Activated CD4-positive, alpha-beta memory T cell treated with anti-CD3 and anti-CD28 coated beads for 36 hours (primary cell): ENCODE measurements at regions not wholly inside any gene's neighbourhood (a gene's known extent, or its start where the extent isn't known, plus 50 kb on each side); places are given as distances from the start of the nearest gene placed in this dataset.

ENCODE experiments used
- CTCF ChIA-PET: fragments of 350-600 bp; sonication (Branson Sonifier 250); formaldehyde crosslinking; loops from one replicate; lab custom pipeline; 2021; ENCODE audit warnings: antibody characterized with exemption, inconsistent platforms; lab: Charles Lee
- POLR2A ChIA-PET: fragments of 350-600 bp; sonication (Branson Sonifier 250); formaldehyde crosslinking; loops from one replicate; lab custom pipeline; 2021; ENCODE audit warnings: antibody characterized with exemption; lab: Charles Lee
- DNase-seq: peaks from one replicate; pipeline ENCODE4 v3.0.0-alpha.2; 2020
- H3K27ac Mint-ChIP-seq: one replicate; pipeline ENCODE4 v1.8.0; 2021; ENCODE audit warnings: mixed read lengths
- H3K27me3 Mint-ChIP-seq: one replicate; pipeline ENCODE4 v1.8.0; 2021; ENCODE audit warnings: mixed read lengths
- H3K36me3 Mint-ChIP-seq: one replicate; pipeline ENCODE4 v1.8.0; 2021; ENCODE audit warnings: mixed read lengths
- H3K4me1 Mint-ChIP-seq: one replicate; pipeline ENCODE4 v1.8.0; 2021; ENCODE audit warnings: low read depth, mixed read lengths
- H3K4me3 Mint-ChIP-seq: one replicate; pipeline ENCODE4 v1.8.0; 2021; ENCODE audit warnings: mild to moderate bottlenecking, mixed read lengths
- H3K9me3 Mint-ChIP-seq: one replicate; pipeline ENCODE4 v1.8.0; 2021; ENCODE audit warnings: mixed read lengths
- intact Hi-C: fragments of 100-400 bp; cut with micrococcal nuclease; formaldehyde crosslinking; loops from one replicate; pipeline ENCODE4 v1.15.1; 2023

DNA sequence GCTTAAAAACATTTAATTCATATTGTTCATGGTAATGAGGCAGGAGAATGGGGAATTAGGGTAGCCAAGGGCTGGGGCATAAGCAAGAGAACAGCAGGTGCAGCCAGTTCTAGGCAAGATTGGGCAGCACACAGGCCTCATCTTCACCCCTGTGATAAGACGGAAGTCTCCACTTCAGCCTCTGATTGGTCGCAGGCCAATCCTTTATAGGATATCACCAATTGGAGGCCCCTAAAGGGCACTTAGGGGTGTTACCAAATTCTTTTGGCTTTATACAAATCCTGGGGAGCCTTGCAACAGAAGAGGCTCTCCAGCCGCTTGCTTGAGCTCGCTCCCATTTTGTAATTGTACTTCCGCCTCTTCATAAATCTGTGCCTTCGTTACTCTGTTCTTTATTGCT is 231.1 kb downstream of the REEP3 start:
- no peak overlapping the region for H3K4me3 Mint-ChIP-seq
- no peak overlapping the region for H3K27ac Mint-ChIP-seq
- no peak for DNase-seq
- H3K4me1 Mint-ChIP-seq, result no peaks in the 10 kb centered on the region
- CTCF ChIA-PET, result interaction anchor here (1.4 kb wide), 1 partner anchor 32 kb away, joined by 3 read pairs; no protein-coding TSS in a partner anchor
- intact Hi-C loops, result no loop called here
- H3K9me3 Mint-ChIP-seq, result no peaks in the 10 kb centered on the region
- POLR2A ChIA-PET, result no interaction called here
- H3K27me3 Mint-ChIP-seq, result peaks cover 4% of the 10 kb centered on the region
- H3K36me3 Mint-ChIP-seq, result no peaks in the 10 kb centered on the region

DNA sequence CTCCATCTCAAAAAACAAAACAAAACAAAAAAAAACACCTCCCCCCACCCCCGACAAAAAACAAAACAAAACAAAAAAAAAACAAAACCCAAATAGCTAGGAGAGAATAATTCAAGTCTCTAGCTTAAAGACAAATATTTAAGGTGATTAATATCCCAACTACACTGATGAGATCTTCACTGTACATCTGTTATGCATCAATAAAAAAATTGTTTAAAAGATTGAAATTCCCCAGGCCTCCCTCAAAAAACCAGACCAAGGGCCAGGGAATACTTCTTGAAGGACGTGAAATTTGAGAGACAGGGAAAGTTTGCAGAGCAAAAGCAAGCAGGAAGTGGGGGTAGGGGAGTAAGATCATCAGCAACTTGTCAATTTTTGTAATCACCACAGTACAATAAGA is 232.6 kb downstream of the REEP3 start:
- Mint-ChIP-seq H3K9me3 (no peaks in the 10 kb centered on the region), H3K4me1 (no peaks in the 10 kb centered on the region), H3K36me3 (no peaks in the 10 kb centered on the region), H3K27ac (no peak overlapping the region), H3K4me3 (no peak overlapping the region), H3K27me3 (peaks cover 4% of the 10 kb centered on the region)
- CTCF ChIA-PET, result no interaction called here
- POLR2A ChIA-PET, result no interaction called here
- no peak for DNase-seq
- intact Hi-C loops, result no loop called here

DNA sequence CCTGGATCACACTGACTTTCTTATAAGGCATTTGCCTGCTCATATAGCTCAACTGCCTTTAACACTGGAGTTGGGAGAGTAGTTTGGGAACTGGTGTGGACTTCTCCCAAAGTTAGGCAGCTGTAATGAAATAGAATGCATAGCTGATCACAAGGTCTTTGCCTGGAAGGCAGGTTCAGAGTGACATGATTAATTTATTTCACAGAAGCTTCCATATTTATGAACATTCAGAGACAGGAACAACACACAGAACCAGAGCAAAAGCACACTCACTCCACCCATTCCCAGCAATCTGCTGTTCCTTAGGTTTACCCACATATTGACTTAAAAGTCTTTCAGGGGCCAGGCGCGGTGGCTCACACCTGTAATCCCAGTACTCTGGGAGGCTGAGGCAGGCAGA is 234.2 kb downstream of the REEP3 start:
- intact Hi-C loops, result no loop called here
- Mint-ChIP-seq H3K36me3 (no peaks in the 10 kb centered on the region), H3K9me3 (no peaks in the 10 kb centered on the region), H3K27me3 (peaks cover 9% of the 10 kb centered on the region), H3K4me1 (no peaks in the 10 kb centered on the region), H3K27ac (no peak overlapping the region), H3K4me3 (no peak overlapping the region)
- POLR2A ChIA-PET, result no interaction called here
- DNase-seq, result no peak
- CTCF ChIA-PET, result no interaction called here

DNA sequence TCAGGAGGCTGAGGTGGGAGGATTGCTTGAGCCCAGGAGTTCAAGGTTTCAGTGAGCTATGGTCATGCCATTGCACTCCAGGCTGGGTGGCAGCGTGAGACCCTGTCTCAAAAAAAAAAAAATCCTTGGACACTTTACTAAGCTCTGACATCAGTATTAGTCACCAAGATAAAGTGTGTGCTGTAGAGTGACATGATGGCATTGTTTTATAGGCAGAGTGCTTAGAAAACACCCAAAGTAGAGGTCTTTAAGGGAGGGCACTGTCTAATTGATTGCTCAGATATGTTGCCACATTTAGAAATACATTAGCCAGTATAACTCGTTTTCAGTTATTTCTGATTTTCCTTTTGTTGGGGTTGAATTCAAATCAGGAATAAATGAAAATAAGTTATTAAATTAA is 235.9 kb downstream of the REEP3 start:
- no peak for DNase-seq
- peaks cover 9% of the 10 kb centered on the region for H3K27me3 Mint-ChIP-seq
- no peak overlapping the region for H3K27ac Mint-ChIP-seq
- CTCF ChIA-PET, result interaction anchor here (0.8 kb wide), 1 partner anchor 37 kb away, joined by 3 read pairs; no protein-coding TSS in a partner anchor
- H3K4me1 Mint-ChIP-seq, result no peaks in the 10 kb centered on the region
- no peaks in the 10 kb centered on the region for H3K36me3 Mint-ChIP-seq
- intact Hi-C loops, result no loop called here
- H3K9me3 Mint-ChIP-seq, result no peaks in the 10 kb centered on the region
- POLR2A ChIA-PET, result no interaction called here
- H3K4me3 Mint-ChIP-seq, result no peak overlapping the region

DNA sequence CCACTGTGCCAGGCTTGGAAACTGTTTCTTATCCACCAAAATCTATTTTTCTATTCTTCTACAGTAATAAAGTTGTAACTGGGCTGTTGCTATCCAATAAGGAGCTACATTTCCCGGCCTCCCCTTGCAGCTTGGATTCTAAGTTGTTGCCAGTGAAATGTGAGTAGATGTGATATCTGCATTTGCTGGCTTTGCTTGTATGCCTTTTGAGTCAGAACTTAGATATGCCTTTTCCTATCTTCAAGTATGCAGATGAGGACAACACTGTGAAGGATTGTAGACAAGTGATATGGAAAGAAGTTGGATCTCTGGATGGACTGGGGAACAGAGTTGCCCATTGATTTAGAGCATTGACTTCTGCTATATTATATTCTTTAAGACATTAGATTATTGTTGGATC is 236.9 kb downstream of the REEP3 start:
- Mint-ChIP-seq H3K36me3 (no peaks in the 10 kb centered on the region), H3K27ac (no peak overlapping the region), H3K4me1 (no peaks in the 10 kb centered on the region), H3K4me3 (no peak overlapping the region), H3K9me3 (no peaks in the 10 kb centered on the region), H3K27me3 (peaks cover 7% of the 10 kb centered on the region)
- intact Hi-C loops, result no loop called here
- DNase-seq, result no peak
- CTCF ChIA-PET, result no interaction called here
- POLR2A ChIA-PET, result no interaction called here

DNA sequence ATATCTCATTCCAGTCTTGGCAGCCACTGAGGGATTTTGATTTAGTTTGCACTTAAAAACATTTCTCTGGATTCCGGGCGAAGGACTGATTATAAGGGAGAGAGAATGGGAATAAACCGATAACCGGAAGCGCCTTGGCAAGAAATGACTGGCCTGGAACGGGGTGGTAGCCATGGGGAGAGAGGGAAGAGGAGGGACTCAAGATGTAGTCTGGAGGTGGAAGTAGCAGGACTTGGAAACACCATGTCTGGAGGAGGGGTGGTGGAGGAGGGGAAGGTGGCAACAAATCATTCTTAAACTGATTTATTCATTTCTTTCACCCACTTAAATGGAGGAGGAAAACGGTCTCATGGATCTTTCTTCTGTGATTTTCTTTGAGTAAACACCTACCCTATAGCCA is 238.1 kb downstream of the REEP3 start:
- Mint-ChIP-seq H3K36me3 (no peaks in the 10 kb centered on the region), H3K27ac (no peak overlapping the region), H3K4me1 (no peaks in the 10 kb centered on the region), H3K27me3 (peaks cover 7% of the 10 kb centered on the region), H3K9me3 (no peaks in the 10 kb centered on the region), H3K4me3 (no peak overlapping the region)
- intact Hi-C loops, result no loop called here
- ChIA-PET POLR2A (no interaction called here), CTCF (no interaction called here)
- DNase-seq, result no peak

DNA sequence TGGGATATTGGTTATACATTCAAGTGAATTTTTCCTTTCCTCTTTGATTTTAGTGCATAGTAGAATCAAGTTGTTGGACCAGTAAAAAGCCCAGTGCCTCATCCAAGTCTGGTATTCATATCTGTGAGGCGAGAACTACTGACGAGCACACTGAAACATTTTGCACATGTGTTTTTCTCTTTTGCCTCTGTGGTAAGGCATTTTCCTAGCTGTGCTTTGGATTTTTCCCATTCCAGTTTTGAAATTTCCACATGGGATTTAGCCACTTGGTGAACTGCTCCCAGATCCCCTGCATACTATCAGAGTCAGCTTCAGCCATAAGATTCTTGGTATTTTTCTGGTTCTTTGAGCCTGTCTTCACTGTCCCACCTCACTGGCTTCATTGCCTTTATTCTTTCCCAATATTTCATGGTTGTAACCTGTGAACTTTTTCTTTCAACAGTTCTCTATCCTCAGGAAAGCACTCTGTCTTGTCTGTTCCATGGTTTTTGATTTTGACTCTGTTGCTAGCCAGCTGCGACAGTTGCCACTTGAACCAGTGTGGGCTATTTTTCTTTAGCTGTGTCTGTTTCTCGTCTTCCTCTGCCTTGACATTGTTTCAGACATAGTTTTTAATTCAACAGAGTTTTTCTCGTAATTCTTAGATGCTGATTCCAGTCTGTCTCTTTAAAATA is 239.0 kb downstream of the REEP3 start:
- Mint-ChIP-seq H3K36me3 (no peaks in the 10 kb centered on the region), H3K4me3 (no peak overlapping the region), H3K27ac (no peak overlapping the region), H3K27me3 (peaks cover 6% of the 10 kb centered on the region), H3K9me3 (no peaks in the 10 kb centered on the region), H3K4me1 (no peaks in the 10 kb centered on the region)
- ChIA-PET CTCF (no interaction called here), POLR2A (no interaction called here)
- intact Hi-C loops, result no loop called here
- no peak for DNase-seq

DNA sequence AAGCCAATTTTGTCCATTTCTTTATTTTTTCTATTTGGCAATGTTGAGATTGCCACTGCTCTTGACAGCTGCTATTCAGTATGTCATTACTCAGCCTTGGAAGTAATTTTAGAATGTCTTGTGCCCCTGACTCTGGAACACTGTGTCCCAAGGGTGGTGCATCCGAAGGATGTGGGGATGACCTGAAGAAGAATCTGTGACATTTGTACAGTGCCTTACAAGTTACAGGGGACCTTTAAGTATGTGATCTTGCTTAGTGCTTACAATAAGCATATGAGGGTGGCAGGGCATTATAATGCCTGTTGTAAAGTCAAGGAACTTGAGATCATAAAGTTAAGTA is 239.5 kb downstream of the REEP3 start:
- Mint-ChIP-seq H3K36me3 (no peaks in the 10 kb centered on the region), H3K9me3 (no peaks in the 10 kb centered on the region), H3K4me3 (no peak overlapping the region), H3K27ac (no peak overlapping the region), H3K4me1 (no peaks in the 10 kb centered on the region), H3K27me3 (peaks cover 6% of the 10 kb centered on the region)
- DNase-seq, result no peak
- CTCF ChIA-PET, result no interaction called here
- intact Hi-C loops, result no loop called here
- POLR2A ChIA-PET, result no interaction called here

DNA sequence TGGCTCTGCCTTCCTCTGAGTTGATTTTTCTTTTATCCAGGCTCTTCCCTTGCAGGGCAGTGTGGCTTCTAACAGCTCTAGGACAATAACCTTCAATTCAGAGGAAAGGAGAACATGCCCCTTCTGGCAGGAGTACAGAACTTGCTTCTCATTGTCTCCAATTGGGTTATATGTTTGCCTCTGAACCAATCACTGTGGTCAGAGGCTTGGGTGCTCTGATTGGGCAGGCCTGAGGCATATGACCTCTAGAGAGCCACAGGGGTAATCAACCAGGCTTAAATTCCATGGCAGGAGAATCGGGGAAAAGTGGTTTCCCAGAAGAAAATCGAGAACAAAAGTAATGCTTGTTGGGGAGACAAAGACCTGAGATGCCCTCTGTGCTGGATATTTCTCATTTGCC is 240.0 kb downstream of the REEP3 start:
- Mint-ChIP-seq H3K27me3 (peaks cover 6% of the 10 kb centered on the region), H3K9me3 (no peaks in the 10 kb centered on the region), H3K36me3 (no peaks in the 10 kb centered on the region), H3K4me1 (no peaks in the 10 kb centered on the region), H3K27ac (no peak overlapping the region), H3K4me3 (no peak overlapping the region)
- no peak for DNase-seq
- ChIA-PET POLR2A (no interaction called here), CTCF (no interaction called here)
- intact Hi-C loops, result no loop called here

DNA sequence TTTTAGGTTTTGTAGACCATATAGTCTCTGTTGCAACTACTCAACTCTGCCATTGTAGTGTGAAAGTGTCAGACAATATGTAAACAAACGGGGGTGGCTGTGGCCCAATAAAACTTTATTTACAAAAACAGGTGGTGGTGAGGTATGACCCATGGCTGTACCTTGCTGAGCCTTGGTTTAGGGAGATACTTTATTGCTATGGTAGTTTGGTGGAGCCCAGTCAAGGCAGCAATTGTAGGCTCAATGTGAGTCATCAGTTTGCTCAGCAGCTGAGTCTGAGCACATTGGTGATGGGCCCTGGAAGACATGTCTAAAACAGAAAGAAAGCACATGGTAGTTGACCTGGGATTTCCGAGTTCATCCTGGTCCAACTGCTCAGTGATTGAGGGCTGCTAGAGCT is 242.5 kb downstream of the REEP3 start:
- H3K4me1 Mint-ChIP-seq, result no peaks in the 10 kb centered on the region
- ChIA-PET CTCF (no interaction called here), POLR2A (no interaction called here)
- intact Hi-C loops, result no loop called here
- no peaks in the 10 kb centered on the region for H3K9me3 Mint-ChIP-seq
- H3K4me3 Mint-ChIP-seq, result no peak overlapping the region
- DNase-seq, result no peak
- no peak overlapping the region for H3K27ac Mint-ChIP-seq
- no peaks in the 10 kb centered on the region for H3K36me3 Mint-ChIP-seq
- peaks cover 6% of the 10 kb centered on the region for H3K27me3 Mint-ChIP-seq

DNA sequence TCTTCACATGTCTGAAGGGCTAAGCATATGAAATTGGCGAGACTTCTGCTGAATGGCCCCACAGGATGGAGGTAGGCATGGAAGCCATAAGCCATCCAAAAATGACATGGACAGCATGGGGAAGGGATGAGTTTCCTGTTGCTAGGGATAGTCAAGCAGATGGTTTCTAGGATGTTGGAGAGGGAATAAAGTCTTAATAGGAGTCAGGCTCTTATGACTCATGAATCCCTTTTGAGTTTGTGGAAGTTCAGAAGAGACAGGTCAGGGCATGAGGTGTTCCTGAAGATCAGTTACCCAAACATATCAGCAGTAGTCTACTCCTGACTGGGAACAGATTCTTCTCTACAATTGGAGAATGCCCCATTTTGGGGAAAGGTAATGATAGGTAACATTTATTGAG is 243.9 kb downstream of the REEP3 start:
- H3K9me3 Mint-ChIP-seq, result no peaks in the 10 kb centered on the region
- H3K27ac Mint-ChIP-seq, result no peak overlapping the region
- no peaks in the 10 kb centered on the region for H3K4me1 Mint-ChIP-seq
- peaks cover 1% of the 10 kb centered on the region for H3K27me3 Mint-ChIP-seq
- ChIA-PET CTCF (interaction anchor here (0.8 to 1.1 kb wide), 2 partner anchors 45 to 102 kb away, joined by 3 read pairs; no protein-coding TSS in a partner anchor), POLR2A (no interaction called here)
- intact Hi-C loops, result no loop called here
- no peak for DNase-seq
- H3K4me3 Mint-ChIP-seq, result no peak overlapping the region
- H3K36me3 Mint-ChIP-seq, result no peaks in the 10 kb centered on the region

DNA sequence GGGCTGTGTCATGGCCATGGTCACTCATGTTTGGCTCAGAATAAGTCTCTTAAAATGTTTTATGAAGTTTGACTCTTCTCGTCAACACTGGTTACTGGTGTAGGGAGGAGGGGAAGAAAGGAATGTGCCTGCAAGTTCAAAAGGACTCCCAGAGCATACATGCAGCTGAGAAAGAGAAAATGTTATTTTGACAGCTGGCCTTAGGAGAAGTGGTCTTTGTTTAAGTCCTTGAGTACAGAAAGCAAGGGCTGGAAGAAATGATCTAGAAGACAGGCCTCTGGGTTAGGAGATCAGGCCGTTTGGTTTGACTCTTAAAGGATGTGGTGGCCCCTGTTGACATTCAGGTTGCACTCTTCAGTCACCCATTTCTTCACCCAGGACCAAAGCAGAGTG is 245.5 kb downstream of the REEP3 start:
- ChIA-PET CTCF (interaction anchor here (1.6 kb wide), 1 partner anchor 600 kb away, joined by 9 read pairs; no protein-coding TSS in a partner anchor), POLR2A (no interaction called here)
- H3K4me1 Mint-ChIP-seq, result no peaks in the 10 kb centered on the region
- H3K27me3 Mint-ChIP-seq, result peaks cover 1% of the 10 kb centered on the region
- H3K36me3 Mint-ChIP-seq, result no peaks in the 10 kb centered on the region
- H3K4me3 Mint-ChIP-seq, result no peak overlapping the region
- intact Hi-C loops, result loop anchor here (1.0 to 2.0 kb wide), 2 partner anchors 46 to 600 kb away; no protein-coding TSS in a partner anchor
- no peaks in the 10 kb centered on the region for H3K9me3 Mint-ChIP-seq
- H3K27ac Mint-ChIP-seq, result no peak overlapping the region
- DNase-seq, result no peak

DNA sequence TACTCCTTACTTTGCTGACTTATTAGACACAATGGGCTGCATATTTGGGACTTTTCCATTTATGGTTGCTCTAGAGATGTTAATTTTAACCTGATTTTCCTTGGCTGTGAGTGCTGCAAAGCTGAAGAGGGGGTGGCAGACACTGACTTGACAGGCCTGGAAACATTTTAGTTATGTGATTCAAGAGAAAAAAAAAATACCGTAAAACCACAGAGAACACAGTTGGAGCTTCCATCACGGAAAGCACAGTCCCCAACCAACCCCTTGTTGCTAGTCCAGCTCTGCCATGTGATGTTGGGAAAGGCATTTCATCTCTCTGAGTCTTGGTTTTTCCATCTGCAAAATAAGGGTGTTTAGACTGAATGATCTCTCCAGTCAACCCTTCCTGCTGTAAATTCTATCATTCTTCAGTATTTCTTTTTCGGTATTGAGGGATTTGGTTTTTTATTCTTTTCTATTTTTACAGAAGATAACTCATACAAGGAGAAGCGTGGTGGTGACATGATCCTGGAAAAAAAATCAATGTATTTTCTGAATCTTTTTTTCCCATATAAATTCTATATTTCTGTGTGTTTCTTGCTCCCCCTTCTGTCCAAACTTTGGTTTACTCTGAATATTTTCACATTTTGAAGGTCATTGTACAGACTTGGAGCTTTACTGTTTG is 246.1 kb downstream of the REEP3 start:
- CTCF ChIA-PET, result interaction anchor here (1.0 to 1.6 kb wide), 2 partner anchors 600 to 606 kb away, joined by 3 to 9 read pairs; no protein-coding TSS in a partner anchor
- H3K4me3 Mint-ChIP-seq, result no peak overlapping the region
- peaks cover 1% of the 10 kb centered on the region for H3K27me3 Mint-ChIP-seq
- no peaks in the 10 kb centered on the region for H3K9me3 Mint-ChIP-seq
- intact Hi-C loops, result loop anchor here (1.0 to 2.0 kb wide), 2 partner anchors 47 to 600 kb away; no protein-coding TSS in a partner anchor
- no peaks in the 10 kb centered on the region for H3K36me3 Mint-ChIP-seq
- no peak for DNase-seq
- no peak overlapping the region for H3K27ac Mint-ChIP-seq
- H3K4me1 Mint-ChIP-seq, result no peaks in the 10 kb centered on the region
- POLR2A ChIA-PET, result no interaction called here
